ENCODE measurements at regions not wholly inside any gene's neighbourhood (a gene's known extent, or its start where the extent isn't known, plus 50 kb on each side); places are given as distances from the start of the nearest gene placed in this dataset.

- no peak for TF ChIP-seq CTCF (conservative IDR thresholded peaks at IDR 0.05; ENCODE audit: control insufficient read depth, insufficient read depth, low read depth, low read length)
- no peak for DNase-seq (ENCODE audit: low read depth)
- H3K4me3 ChIP-seq (ENCODE audit: control insufficient read depth, low read depth, low read length), result no peak overlapping the region
These were observed 476.8 kb upstream of the CELF4 start for GRCh38 chr18:38042211-38042890.

- no peak for TF ChIP-seq CTCF (conservative IDR thresholded peaks at IDR 0.05; ENCODE audit: control insufficient read depth, insufficient read depth, low read depth, low read length)
- H3K4me3 ChIP-seq (ENCODE audit: control insufficient read depth, low read depth, low read length), result no peak overlapping the region
These were observed 472.6 kb upstream of the CELF4 start for GRCh38 chr18:38038242-38038641.

DNA sequence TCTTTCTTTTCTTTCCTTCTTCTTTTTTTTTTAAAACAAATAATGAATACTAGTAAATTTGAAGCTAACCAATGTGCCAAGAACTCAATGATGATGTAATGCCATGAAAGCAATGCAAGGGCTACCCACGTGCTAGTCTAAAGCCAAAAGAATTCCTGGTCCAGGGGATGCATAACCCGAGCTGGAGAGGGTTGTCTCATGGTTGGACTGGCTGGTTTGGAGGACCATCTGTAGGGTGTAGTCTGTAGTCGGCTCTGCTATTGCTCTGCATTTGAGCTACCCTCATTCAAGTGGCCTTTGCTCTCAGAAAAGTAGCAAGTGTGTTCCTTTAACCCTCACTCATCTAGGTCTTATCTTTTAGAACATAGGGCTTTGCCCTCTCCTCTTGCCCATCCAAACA lies 469.6 kb upstream of the CELF4 start:
- no peak for TF ChIP-seq CTCF (conservative IDR thresholded peaks at IDR 0.05; ENCODE audit: control insufficient read depth, insufficient read depth, low read depth, low read length)
- DNase-seq (ENCODE audit: low read depth), result no peak
- H3K4me3 ChIP-seq (ENCODE audit: control insufficient read depth, low read depth, low read length), result no peak overlapping the region

More at GRCh38 chr18:38038242-38038641, 472.6 kb upstream of the CELF4 start:
- no peak for DNase-seq (ENCODE audit: low read depth)

- no peak overlapping the region for H3K4me3 ChIP-seq (ENCODE audit: control insufficient read depth, low read depth, low read length)
- TF ChIP-seq CTCF (conservative IDR thresholded peaks at IDR 0.05; ENCODE audit: control insufficient read depth, insufficient read depth, low read depth, low read length), result no peak
- no peak for DNase-seq (ENCODE audit: low read depth)
These were observed 467.7 kb upstream of the CELF4 start for GRCh38 chr18:38033282-38033681.

DNA sequence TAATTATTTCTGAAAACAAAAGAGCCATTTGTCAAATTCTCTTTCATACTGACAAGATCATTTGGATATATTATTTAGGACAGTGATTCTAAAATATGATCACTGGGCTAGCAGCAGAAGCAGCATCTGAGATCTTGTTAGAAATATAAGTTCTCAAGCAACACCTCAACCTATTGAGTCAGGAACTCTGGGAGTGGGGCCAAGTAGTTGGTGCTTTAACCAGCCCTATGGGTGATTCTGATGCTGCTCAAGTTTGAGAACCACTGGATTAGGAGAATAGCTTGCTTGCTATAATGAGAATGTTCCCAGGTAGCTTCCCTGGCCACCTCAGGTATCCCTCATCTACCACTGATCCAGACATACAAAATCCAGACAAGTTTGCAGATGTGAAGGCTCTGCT lies 466.9 kb upstream of the CELF4 start:
- DNase-seq (ENCODE audit: low read depth), result no peak
- H3K4me3 ChIP-seq (ENCODE audit: control insufficient read depth, low read depth, low read length), result no peak overlapping the region
- no peak for TF ChIP-seq CTCF (conservative IDR thresholded peaks at IDR 0.05; ENCODE audit: control insufficient read depth, insufficient read depth, low read depth, low read length)

GRCh38 chr18:38028946-38029345 lies 463.3 kb upstream of the CELF4 start:
- no peak for DNase-seq (ENCODE audit: low read depth)
- no peak overlapping the region for H3K4me3 ChIP-seq (ENCODE audit: control insufficient read depth, low read depth, low read length)
- TF ChIP-seq CTCF (conservative IDR thresholded peaks at IDR 0.05; ENCODE audit: control insufficient read depth, insufficient read depth, low read depth, low read length), result no peak

All from fibroblast of mammary gland (primary cell).